BJ (cell line): ENCODE measurements at regions not wholly inside any gene's neighbourhood (a gene's known extent, or its start where the extent isn't known, plus 50 kb on each side); places are given as distances from the start of the nearest gene placed in this dataset.

Experiments
- CTCF ChIA-PET: fragments of 350-600 bp; formaldehyde crosslinking; extraction: SDS; loops from one replicate; lab custom pipeline; 2021; ENCODE audit warnings: antibody characterized with exemption, inconsistent platforms; lab: Yijun Ruan, JAX
- POLR2A ChIA-PET: fragments of 300-600 bp; sonication (Branson Sonifier 250); formaldehyde crosslinking; extraction: SDS; loops from one replicate; lab custom pipeline; 2021; ENCODE audit warnings: antibody characterized with exemption; lab: Charles Lee
- DNase-seq: peaks from one replicate; pipeline ENCODE4 v3.0.0-alpha.2; 2011; ENCODE audit warnings: low read depth
- H3K27me3 ChIP-seq: 2 replicates; pipeline ENCODE4 v1.6.0; 2011; ENCODE audit warnings: low read length; ENCODE audit not compliant: control insufficient read depth, insufficient read depth
- H3K36me3 ChIP-seq: 2 replicates; pipeline ENCODE4 v1.5.1; 2011; ENCODE audit warnings: low read length; ENCODE audit not compliant: control insufficient read depth, insufficient read depth
- H3K4me3 ChIP-seq: 2 replicates; pipeline ENCODE4 v1.5.1; 2011; ENCODE audit warnings: low read depth, mild to moderate bottlenecking, control low read depth, low read length
- CTCF ChIP-seq: IDR thresholded peaks from 2 replicates; pipeline ENCODE4 v1.5.1; 2011; ENCODE audit warnings: low read depth, mild to moderate bottlenecking, control low read depth, inconsistent platforms, low read length, moderate library complexity; ENCODE audit not compliant: insufficient read depth

GRCh38 chr1:83762039-83762365, 236.9 kb downstream of the TTLL7 start:
- Histone ChIP-seq H3K27me3 (no peaks in the 10 kb centered on the region; the same call in 1 of the 2 replicates), H3K4me3 (no peak overlapping the region), H3K36me3 (no peaks in the 10 kb centered on the region)
- TF ChIP-seq CTCF: no peak
- POLR2A ChIA-PET: no interaction called here
- DNase-seq: no peak
- CTCF ChIA-PET: no interaction called here

GRCh38 chr1:83761167-83762038, 237.5 kb downstream of the TTLL7 start:
- CTCF ChIA-PET: interaction anchor here (0.9 kb wide), 1 partner anchor 21 kb away, joined by 3 read pairs; no protein-coding TSS in a partner anchor
- no peak for TF ChIP-seq CTCF
- H3K36me3 ChIP-seq: no peaks in the 10 kb centered on the region
- H3K4me3 ChIP-seq: no peak overlapping the region
- no peak for DNase-seq
- no peaks in the 10 kb centered on the region; the same call in 1 of the 2 replicates for H3K27me3 ChIP-seq
- POLR2A ChIA-PET: no interaction called here

GRCh38 chr1:83760226-83761021, 238.5 kb downstream of the TTLL7 start:
- no peaks in the 10 kb centered on the region; the same call in 1 of the 2 replicates for H3K27me3 ChIP-seq
- ChIA-PET CTCF (interaction anchor here (0.9 kb wide), 1 partner anchor 22 kb away, joined by 3 read pairs; no protein-coding TSS in a partner anchor), POLR2A (no interaction called here)
- TF ChIP-seq CTCF: no peak
- no peak for DNase-seq
- no peak overlapping the region for H3K4me3 ChIP-seq
- no peaks in the 10 kb centered on the region for H3K36me3 ChIP-seq

GRCh38 chr1:83756984-83757717, 241.8 kb downstream of the TTLL7 start:
- DNase-seq: no peak
- no peak for TF ChIP-seq CTCF

GRCh38 chr1:83751602-83752001, 247.3 kb downstream of the TTLL7 start:
- H3K27me3 ChIP-seq: no peaks in the 10 kb centered on the region; the same call in 1 of the 2 replicates
- TF ChIP-seq CTCF: no peak
- no peak for DNase-seq
- ChIA-PET POLR2A (no interaction called here), CTCF (interaction anchor here (1.1 kb wide), 1 partner anchor 49 kb away, joined by 3 read pairs; no protein-coding TSS in a partner anchor)
- no peaks in the 10 kb centered on the region for H3K36me3 ChIP-seq
- no peak overlapping the region for H3K4me3 ChIP-seq

More at GRCh38 chr1:83756984-83757717, 241.8 kb downstream of the TTLL7 start:
- Histone ChIP-seq H3K27me3 (no peaks in the 10 kb centered on the region; the same call in 1 of the 2 replicates), H3K36me3 (no peaks in the 10 kb centered on the region), H3K4me3 (no peak overlapping the region)
- CTCF ChIA-PET: no interaction called here
- POLR2A ChIA-PET: no interaction called here
